Stimulated activated CD8-positive, alpha-beta memory T cell treated with anti-CD3 and anti-CD28 coated beads, Interleukin-2, amount 100 ng/mL, for 48 hours (primary cell): ENCODE measurements at regions not wholly inside any gene's neighbourhood (a gene's known extent, or its start where the extent isn't known, plus 50 kb on each side); places are given as distances from the start of the nearest gene placed in this dataset.
"Not testable (repeated sequence)": the region's sequence is repeated elsewhere in the genome, so short reads cannot be mapped to it uniquely, and the experiment has no call there.

Experiments used
- DNase-seq, 2 donors: peaks; one replicate each; pipeline ENCODE4 v3.0.0-alpha.2; 2020; ENCODE audit warnings: low read depth in 2 of 2

GRCh38 chr9:73095425-73095824 lies 56.2 kb upstream of the ANXA1 start:
- DNase-seq, result no peak

GRCh38 chr9:73093740-73094379 lies 57.8 kb upstream of the ANXA1 start:
- DNase-seq, result no peak

- no peak for DNase-seq
Observed at GRCh38 chr9:73093016-73093739, 58.5 kb upstream of the ANXA1 start.

GRCh38 chr9:73091909-73092308 lies 59.8 kb upstream of the ANXA1 start:
- no peak for DNase-seq

- no peak for DNase-seq
Observed at GRCh38 chr9:73090214-73090613, 61.5 kb upstream of the ANXA1 start.

GRCh38 chr9:73089304-73089985 lies 62.2 kb upstream of the ANXA1 start:
- no peak for DNase-seq

GRCh38 chr9:73087876-73088275 lies 63.8 kb upstream of the ANXA1 start:
- DNase-seq, result not testable (repeated sequence)

- DNase-seq, result no peak
Observed at GRCh38 chr9:73083519-73083918, 68.1 kb upstream of the ANXA1 start.

- no peak for DNase-seq
Observed at GRCh38 chr9:73081979-73082657, 69.5 kb upstream of the ANXA1 start.

- no peak for DNase-seq
Observed at GRCh38 chr9:73080110-73080694, 71.5 kb upstream of the ANXA1 start.

- DNase-seq, result no peak
Observed at GRCh38 chr9:73079326-73079725, 72.3 kb upstream of the ANXA1 start.

- no peak for DNase-seq
Observed at GRCh38 chr9:73077625-73078030, 74.0 kb upstream of the ANXA1 start.

GRCh38 chr9:73076970-73077369 lies 74.7 kb upstream of the ANXA1 start:
- DNase-seq, result no peak

- no peak for DNase-seq
Observed at GRCh38 chr9:73074176-73074708, 77.4 kb upstream of the ANXA1 start.

GRCh38 chr9:73073337-73074175 lies 78.1 kb upstream of the ANXA1 start:
- DNase-seq, result no peak

- DNase-seq, result no peak
Observed at GRCh38 chr9:73067074-73067473, 84.6 kb upstream of the ANXA1 start.

GRCh38 chr9:73065439-73065838 lies 86.2 kb upstream of the ANXA1 start:
- DNase-seq, result no peak

GRCh38 chr9:73064315-73064714 lies 87.3 kb upstream of the ANXA1 start:
- no peak for DNase-seq

- no peak for DNase-seq
Observed at GRCh38 chr9:73061146-73061545, 90.5 kb upstream of the ANXA1 start.

GRCh38 chr9:73059247-73059646 lies 92.4 kb upstream of the ANXA1 start:
- no peak for DNase-seq

GRCh38 chr9:73056245-73056644 lies 95.4 kb upstream of the ANXA1 start:
- DNase-seq, result no peak
